GM23338 (cell line): ENCODE measurements at regions not wholly inside any gene's neighbourhood (a gene's known extent, or its start where the extent isn't known, plus 50 kb on each side); places are given as distances from the start of the nearest gene placed in this dataset.

Source experiments
- ATAC-seq: fragments of 200-7000 bp; cut with Tn5 transposase; 3 replicates; pipeline ENCODE4 v1.9.1; 2020
- DNase-seq: peaks from one replicate; pipeline ENCODE4 v3.0.0-alpha.2; 2015; ENCODE audit warnings: low spot score
- H2AFZ ChIP-seq: fragments of 200-600 bp; sonication (generic); 2 replicates; pipeline ENCODE4 v1.8.0; 2016; ENCODE audit warnings: antibody characterized with exemption, mild to moderate bottlenecking, moderate library complexity
- H3F3A ChIP-seq: fragments of 200-600 bp; sonication (generic); replicated peaks from 2 replicates; pipeline ENCODE4 v1.8.0; 2017; ENCODE audit warnings: antibody characterized with exemption, mixed run types, low read depth
- H3K27ac ChIP-seq: fragments of 200-600 bp; sonication (generic); 2 replicates; pipeline ENCODE4 v1.6.1; 2016; ENCODE audit warnings: low read depth
- H3K27me3 ChIP-seq: fragments of 200-600 bp; sonication (generic); 2 replicates; pipeline ENCODE4 v1.8.0; 2016; ENCODE audit warnings: mild to moderate bottlenecking, mixed run types, moderate library complexity; ENCODE audit not compliant: insufficient read depth
- H3K36me3 ChIP-seq: fragments of 200-600 bp; sonication (generic); 2 replicates; pipeline ENCODE4 v1.8.0; 2016; ENCODE audit warnings: mild to moderate bottlenecking; ENCODE audit not compliant: insufficient read depth
- H3K4me1 ChIP-seq: fragments of 200-600 bp; sonication (generic); 2 replicates; pipeline ENCODE4 v1.8.0; 2016; ENCODE audit warnings: mild to moderate bottlenecking, moderate library complexity; ENCODE audit not compliant: insufficient read depth
- H3K4me2 ChIP-seq: fragments of 200-600 bp; sonication (generic); 2 replicates; pipeline ENCODE4 v1.7.1; 2017; ENCODE audit warnings: mixed run types
- H3K4me3 ChIP-seq: fragments of 200-600 bp; sonication (generic); 2 replicates; pipeline ENCODE4 v1.6.1; 2016; ENCODE audit warnings: mixed run types
- H3K79me2 ChIP-seq: fragments of 200-600 bp; sonication (generic); replicated peaks from 2 replicates; pipeline ENCODE4 v1.8.0; 2017; ENCODE audit warnings: mild to moderate bottlenecking; ENCODE audit not compliant: insufficient read depth
- H3K9me2 ChIP-seq: fragments of 200-600 bp; sonication (generic); 2 replicates; pipeline ENCODE4 v1.8.0; 2017; ENCODE audit not compliant: insufficient read depth
- H4K20me1 ChIP-seq: fragments of 200-600 bp; sonication (generic); replicated peaks from 2 replicates; pipeline ENCODE4 v1.8.0; 2017; ENCODE audit warnings: mild to moderate bottlenecking; ENCODE audit not compliant: insufficient read depth
- H3K27ac Mint-ChIP-seq: 2 replicates; pipeline ENCODE4 v1.8.0; 2020; ENCODE audit warnings: inconsistent platforms, mild to moderate bottlenecking, moderate library complexity, mixed read lengths
- H3K27me3 Mint-ChIP-seq: 3 replicates; pipeline ENCODE4 v1.8.0; 2022; ENCODE audit warnings: low read depth, mild to moderate bottlenecking, moderate library complexity, mixed read lengths, inconsistent platforms; ENCODE audit not compliant: insufficient read depth, poor library complexity
- H3K36me3 Mint-ChIP-seq: 3 replicates; pipeline ENCODE4 v1.8.0; 2021; ENCODE audit warnings: low read depth, mild to moderate bottlenecking, inconsistent platforms, moderate library complexity, mixed read lengths
- H3K4me1 Mint-ChIP-seq: 3 replicates; pipeline ENCODE4 v1.8.0; 2020; ENCODE audit warnings: mild to moderate bottlenecking, inconsistent platforms, mixed read lengths
- H3K4me3 Mint-ChIP-seq: 3 replicates; pipeline ENCODE4 v1.8.0; 2021; ENCODE audit warnings: moderate library complexity, mild to moderate bottlenecking, inconsistent platforms, mixed read lengths
- H3K9me3 Mint-ChIP-seq: 3 replicates; pipeline ENCODE4 v1.8.0; 2020; ENCODE audit warnings: moderate library complexity, mild to moderate bottlenecking, inconsistent platforms, mixed read lengths
- CREB1 ChIP-seq: fragments of 250-450 bp; sonication (Bioruptor Pico); IDR thresholded peaks from 2 replicates; pipeline ENCODE4 v1.5.0; 2020; ENCODE audit warnings: low read depth, mild to moderate bottlenecking, moderate library complexity
- CTCF ChIP-seq, 2 experiments: fragments of 200-600 bp in 1 of 2; sonication (generic) in 1 of 2; conservative IDR thresholded peaks; 2 replicates each; pipeline versions ENCODE4 v1.5.1 to v1.6.1; 2016 to 2017; ENCODE audit warnings: antibody characterized with exemption in 2 of 2, low read depth in 2 of 2, mild to moderate bottlenecking in 2 of 2, moderate library complexity in 1 of 2
- ETS1 ChIP-seq: IDR thresholded peaks from 2 replicates; pipeline ENCODE4 v1.6.1; 2016; ENCODE audit warnings: antibody characterized with exemption
- EZH2 ChIP-seq: fragments of 200-600 bp; sonication (generic); IDR thresholded peaks from one replicate; pipeline ENCODE4 v1.8.0; 2017; ENCODE audit warnings: antibody characterized with exemption, mild to moderate bottlenecking, low read depth; ENCODE audit not compliant: unreplicated experiment
- EZH2phosphoT487 ChIP-seq: fragments of 200-600 bp; sonication (generic); IDR thresholded peaks from one replicate; pipeline ENCODE4 v1.8.1; 2018; ENCODE audit warnings: antibody characterized with exemption; ENCODE audit not compliant: unreplicated experiment
- JUNB ChIP-seq: IDR thresholded peaks from one replicate; pipeline ENCODE4 v1.6.1; 2016; ENCODE audit warnings: antibody characterized with exemption; ENCODE audit not compliant: unreplicated experiment
- NANOG ChIP-seq: IDR thresholded peaks from 2 replicates; pipeline ENCODE4 v1.6.1; 2016; ENCODE audit warnings: antibody characterized with exemption, borderline replicate concordance
- POLR2AphosphoS5 ChIP-seq: IDR thresholded peaks from 2 replicates; pipeline ENCODE4 v1.6.1; 2016; ENCODE audit warnings: antibody characterized with exemption, low read depth
- REST ChIP-seq: IDR thresholded peaks from one replicate; pipeline ENCODE4 v1.6.1; 2018; ENCODE audit warnings: antibody characterized with exemption; ENCODE audit not compliant: unreplicated experiment
- STAT1 ChIP-seq: IDR thresholded peaks from one replicate; pipeline ENCODE4 v1.6.1; 2016; ENCODE audit warnings: antibody characterized with exemption; ENCODE audit not compliant: unreplicated experiment
- ZNF114 ChIP-seq: fragments of 250-450 bp; sonication (Bioruptor Pico); IDR thresholded peaks from 2 replicates; pipeline ENCODE4 v1.5.0; 2020; ENCODE audit warnings: mild to moderate bottlenecking, moderate library complexity
- ZNF331 ChIP-seq: fragments of 250-450 bp; sonication (Bioruptor Pico); IDR thresholded peaks from 2 replicates; pipeline ENCODE4 v1.5.0; 2020; ENCODE audit warnings: low read depth, mild to moderate bottlenecking, moderate library complexity
- ZNF462 ChIP-seq: fragments of 250-450 bp; sonication (Bioruptor Pico); IDR thresholded peaks from 2 replicates; pipeline ENCODE4 v1.5.0; 2020; ENCODE audit warnings: mild to moderate bottlenecking, moderate library complexity

GRCh38 chr3:135453326-135453725 is 512.2 kb upstream of the PPP2R3A start:
- Mint-ChIP-seq H3K9me3 (peaks cover 5% of the 10 kb centered on the region; the same call in 2 of the 3 replicates), H3K4me1 (peaks cover 19% of the 10 kb centered on the region; the same call in 2 of the 3 replicates), H3K36me3 (no peaks in the 10 kb centered on the region; the same call in 2 of the 3 replicates), H3K4me3 (no peak overlapping the region), H3K27me3 (peaks cover 1% of the 10 kb centered on the region), H3K27ac (no peak overlapping the region)
- no peak overlapping the region for H3K4me2 ChIP-seq
- H3K79me2 ChIP-seq = no peaks in the 10 kb centered on the region
- no peaks in the 10 kb centered on the region; the same call in 1 of the 2 replicates for H3K9me2 ChIP-seq
- no peaks in the 10 kb centered on the region for H3K27me3 ChIP-seq
- H4K20me1 ChIP-seq = no peaks in the 10 kb centered on the region
- H3K27ac ChIP-seq = no peak overlapping the region
- ATAC-seq (no peak), DNase-seq (no peak)
- no peaks in the 10 kb centered on the region for H3F3A ChIP-seq
- no peaks in the 10 kb centered on the region for H3K4me1 ChIP-seq
- peak overlapping the region; percentile 43; the same call in 1 of the 2 replicates for H2AFZ ChIP-seq
- TF ChIP-seq ZNF114 (no peak), POLR2AphosphoS5 (no peak), REST (no peak), ZNF331 (CRISPR knock-in tag) (no peak), EZH2 (no peak), STAT1 (no peak), EZH2phosphoT487 (no peak), NANOG (no peak), CREB1 (CRISPR knock-in tag) (no peak), ETS1 (no peak), CTCF (conservative IDR thresholded peaks at IDR 0.05; ENCODE audit: low read depth in 2 of 2) (no peak), ZNF462 (CRISPR knock-in tag) (no peak), JUNB (no peak)
- H3K4me3 ChIP-seq = no peak overlapping the region
- H3K36me3 ChIP-seq = no peaks in the 10 kb centered on the region
